SK-N-SH (cell line): ENCODE measurements at regions not wholly inside any gene's neighbourhood (a gene's known extent, or its start where the extent isn't known, plus 50 kb on each side); places are given as distances from the start of the nearest gene placed in this dataset.

ENCODE experiments used
- CTCF ChIA-PET: fragments of 300-600, 350-600 bp; formaldehyde crosslinking; extraction: SDS; loops from one replicate; lab custom pipeline; 2021; lab: Yijun Ruan, JAX
- POLR2A ChIA-PET: fragments of 350-600 bp; sonication (Branson Sonifier 250); formaldehyde crosslinking; extraction: SDS; loops from one replicate; lab custom pipeline; 2020; ENCODE audit warnings: antibody characterized with exemption, inconsistent platforms; lab: Yijun Ruan, JAX
- DNase-seq: peaks from one replicate; pipeline ENCODE4 v3.0.0; 2012
- H2AFZ ChIP-seq: fragments of 200-600 bp; sonication (generic); 2 replicates; pipeline ENCODE4 v1.8.1; 2016; ENCODE audit warnings: antibody characterized with exemption, mild to moderate bottlenecking, low read depth
- H3F3A ChIP-seq: fragments of 200-600 bp; sonication (generic); replicated peaks from 2 replicates; pipeline ENCODE3; 2016; ENCODE audit warnings: antibody characterized with exemption, mild to moderate bottlenecking; ENCODE audit not compliant: insufficient read depth
- H3K27ac ChIP-seq, 2 experiments: fragments of 200-500 bp in 1 of 2; fragments of 200-600 bp in 1 of 2; sonication (Bioruptor generic) in 1 of 2; sonication (generic), shearing (Covaris generic) in 1 of 2; 2 replicates each; pipeline versions ENCODE4 v1.5.1 to v1.6.1; 2014 to 2016; ENCODE audit warnings: low read depth in 2 of 2, inconsistent platforms in 1 of 2, low read length in 1 of 2, mild to moderate bottlenecking in 1 of 2, mixed read lengths in 1 of 2
- H3K27me3 ChIP-seq: fragments of 200-600 bp; sonication (generic), shearing (Covaris generic); 2 replicates; pipeline ENCODE4 v1.6.1; 2016; ENCODE audit warnings: mixed run types; ENCODE audit not compliant: insufficient read depth
- H3K36me3 ChIP-seq, 2 experiments: fragments of 200-500 bp in 1 of 2; fragments of 200-600 bp in 1 of 2; sonication (Bioruptor generic) in 1 of 2; sonication (generic) in 1 of 2; replicated peaks in 1 of 2; 2 replicates each; pipeline versions ENCODE3 to v1.5.1; 2014 to 2016; ENCODE audit warnings: low read length in 1 of 2, mild to moderate bottlenecking in 1 of 2; ENCODE audit not compliant: insufficient read depth in 2 of 2, control insufficient read depth in 1 of 2
- H3K4me1 ChIP-seq, 2 experiments: fragments of 200-500 bp in 1 of 2; fragments of 200-600 bp in 1 of 2; sonication (Bioruptor generic) in 1 of 2; sonication (generic), shearing (Covaris generic) in 1 of 2; 2 replicates each; pipeline versions ENCODE4 v1.5.1 to v1.6.1; 2014 to 2016; ENCODE audit warnings: low read depth in 1 of 2, low read length in 1 of 2, mixed run types in 1 of 2; ENCODE audit not compliant: insufficient read depth in 2 of 2, control insufficient read depth in 1 of 2
- H3K4me2 ChIP-seq: fragments of 200-600 bp; sonication (generic), shearing (Covaris generic); 2 replicates; pipeline ENCODE4 v1.6.1; 2017; ENCODE audit warnings: mixed run types
- H3K4me3 ChIP-seq, 2 experiments: fragments of 200-500 bp in 1 of 2; fragments of 200-600 bp in 1 of 2; sonication (Bioruptor generic) in 1 of 2; sonication (generic), shearing (Covaris generic) in 1 of 2; 2 replicates each; pipeline versions ENCODE4 v1.5.1 to v1.8.1; 2014 to 2016; ENCODE audit warnings: low read depth in 2 of 2, inconsistent platforms in 1 of 2, low read length in 1 of 2, mild to moderate bottlenecking in 1 of 2, mixed read lengths in 1 of 2, moderate library complexity in 1 of 2
- H3K79me2 ChIP-seq: fragments of 200-600 bp; sonication (generic); 2 replicates; pipeline ENCODE4 v1.8.1; 2017; ENCODE audit warnings: mild to moderate bottlenecking; ENCODE audit not compliant: insufficient read depth
- H3K9ac ChIP-seq: fragments of 200-600 bp; sonication (generic); 2 replicates; pipeline ENCODE4 v1.6.1; 2017; ENCODE audit warnings: mixed run types
- H3K9me2 ChIP-seq: fragments of 200-600 bp; sonication (generic); 2 replicates; pipeline ENCODE4 v1.6.1; 2017; ENCODE audit warnings: mixed run types
- H3K9me3 ChIP-seq: fragments of 200-600 bp; sonication (generic); 2 replicates; pipeline ENCODE4 v1.6.1; 2017; ENCODE audit warnings: mixed run types, mild to moderate bottlenecking, moderate library complexity
- H4K20me1 ChIP-seq: fragments of 200-600 bp; sonication (generic); 2 replicates; pipeline ENCODE4 v1.6.1; 2017; ENCODE audit warnings: mild to moderate bottlenecking, mixed run types; ENCODE audit not compliant: insufficient read depth
- CHD2 ChIP-seq: fragments of 150-350 bp; IDR thresholded peaks from 2 replicates; pipeline ENCODE4 v1.6.1; 2018; ENCODE audit warnings: low read length; ENCODE audit not compliant: partially characterized antibody
- CTCF ChIP-seq: fragments of 200-600 bp; sonication (generic); IDR thresholded peaks from 2 replicates; pipeline ENCODE4 v1.6.1; 2017; ENCODE audit warnings: antibody characterized with exemption, mild to moderate bottlenecking, moderate library complexity
- ELF1 ChIP-seq: IDR thresholded peaks from 2 replicates; pipeline ENCODE4 v1.4.0; 2012
- EP300 ChIP-seq, 2 experiments: IDR thresholded peaks; 2 replicates each; pipeline versions ENCODE4 v1.4.0 to v1.6.1; 2012; ENCODE audit warnings: borderline replicate concordance in 1 of 2, low read depth in 1 of 2, low read length in 1 of 2
- EZH2phosphoT487 ChIP-seq: fragments of 200-600 bp; sonication (generic); IDR thresholded peaks from 2 replicates; pipeline ENCODE4 v1.6.1; 2017; ENCODE audit warnings: low read depth, mixed run types, mild to moderate bottlenecking, antibody characterized with exemption, moderate library complexity, borderline replicate concordance
- FOSL2 ChIP-seq: IDR thresholded peaks from 2 replicates; pipeline ENCODE4 v1.4.0; 2012; ENCODE audit warnings: low read depth, mild to moderate bottlenecking, moderate library complexity, borderline replicate concordance
- MAX ChIP-seq: IDR thresholded peaks from 2 replicates; pipeline ENCODE4 v1.4.0; 2012; ENCODE audit warnings: low read depth
- PBX3 ChIP-seq: IDR thresholded peaks from 2 replicates; pipeline ENCODE4; 2012
- RXRA ChIP-seq: IDR thresholded peaks from 2 replicates; pipeline ENCODE4 v1.4.0; 2012; ENCODE audit warnings: low read depth, mild to moderate bottlenecking, borderline replicate concordance
- TAF1 ChIP-seq: IDR thresholded peaks from 2 replicates; pipeline ENCODE4 v1.6.1; 2012; ENCODE audit warnings: low read depth, mild to moderate bottlenecking, low read length, moderate library complexity, borderline replicate concordance
- USF1 ChIP-seq: IDR thresholded peaks from 2 replicates; pipeline ENCODE4 v1.4.0; 2012; ENCODE audit warnings: low read depth, borderline replicate concordance
- WGBS: methylation state at CpG from one replicate; pipeline ENCODE4 v1.1.6; 2017; ENCODE audit warnings: low lambda C conversion rate; 5-methylcytosine and 5-hydroxymethylcytosine counted together

GRCh38 chr10:56296618-56297017 lies 64.4 kb downstream of the ZWINT start:
- Histone ChIP-seq H3K9ac (no peak overlapping the region), H3K4me1 (no peaks in the 10 kb centered on the region), H3K4me3 (no peak overlapping the region), H3K4me2 (no peak overlapping the region), H3K27me3 (no peaks in the 10 kb centered on the region), H2AFZ (no peak overlapping the region), H3K36me3 (no peaks in the 10 kb centered on the region), H3K9me3 (no peaks in the 10 kb centered on the region), H3F3A (no peaks in the 10 kb centered on the region), H3K9me2 (0 out of 2 replicates have a peak, but pooled peaks cover 6% of the 10 kb centered on the region), H3K27ac (no peak overlapping the region), H4K20me1 (no peaks in the 10 kb centered on the region), H3K79me2 (no peaks in the 10 kb centered on the region)
- ChIA-PET CTCF (no interaction called here), POLR2A (no interaction called here)
- DNase-seq: no peak
- WGBS: 43% methylated on average over 1 of the region's 1 CpG
- TF ChIP-seq CTCF (no peak), ELF1 (no peak), EZH2phosphoT487 (no peak)

- no peaks in the 10 kb centered on the region for H3K9me3 ChIP-seq
- no peak for DNase-seq
- CTCF ChIA-PET: no interaction called here
- H3K36me3 ChIP-seq: no peaks in the 10 kb centered on the region
- WGBS: 23% methylated on average over 2 of the region's 2 CpGs
- H3K27me3 ChIP-seq: no peaks in the 10 kb centered on the region
- no peaks in the 10 kb centered on the region for H3K9me2 ChIP-seq
- TF ChIP-seq USF1: no peak
- TF ChIP-seq FOSL2: no peak
- TF ChIP-seq RXRA: no peak
- TF ChIP-seq CHD2: no peak
- TF ChIP-seq MAX: no peak
- TF ChIP-seq TAF1: no peak
- no peak for TF ChIP-seq PBX3
- TF ChIP-seq EP300 (IDR thresholded peaks at IDR 0.05; ENCODE audit: borderline replicate concordance in 1 of 2, low read depth in 1 of 2, low read length in 1 of 2): no peak
- no peak overlapping the region for H3K4me3 ChIP-seq
- H3F3A ChIP-seq: no peaks in the 10 kb centered on the region
- no peaks in the 10 kb centered on the region for H4K20me1 ChIP-seq
- H3K4me1 ChIP-seq: no peaks in the 10 kb centered on the region
- H3K4me2 ChIP-seq: no peak overlapping the region
- H3K27ac ChIP-seq: no peak overlapping the region
- no peak overlapping the region for H2AFZ ChIP-seq
- H3K79me2 ChIP-seq: no peaks in the 10 kb centered on the region
- H3K9ac ChIP-seq: no peak overlapping the region
- POLR2A ChIA-PET: no interaction called here
These were observed 72.7 kb downstream of the ZWINT start for GRCh38 chr10:56288403-56288802.
